ENCODE measurements at regions not wholly inside any gene's neighbourhood (a gene's known extent, or its start where the extent isn't known, plus 50 kb on each side); places are given as distances from the start of the nearest gene placed in this dataset.

GRCh38 chr15:91496754-91497691 is 356.5 kb upstream of the SLCO3A1 start:
- no peaks in the 10 kb centered on the region for H3K27me3 ChIP-seq (ENCODE audit: control insufficient read depth in 2 of 2, insufficient read depth in 1 of 2, low read length in 1 of 2)
- no peaks in the 10 kb centered on the region for H3K36me3 ChIP-seq (ENCODE audit: control insufficient read depth in 2 of 2, insufficient read depth in 2 of 2, low read length in 1 of 2)
- H3K4me3 ChIP-seq (ENCODE audit: low read length in 2 of 2), result no peak overlapping the region
- WGBS, result 95% methylated on average over 4 of the region's 4 CpGs
- no peaks in the 10 kb centered on the region for H3K4me1 ChIP-seq (ENCODE audit: control insufficient read depth in 2 of 2, insufficient read depth in 2 of 2, low read length in 2 of 2)
- no peak for DNase-seq (ENCODE audit: low read depth in 6 of 9, low spot score in 9 of 9)
- no peaks in the 10 kb centered on the region for H3K9me3 ChIP-seq (ENCODE audit: control insufficient read depth in 2 of 2, insufficient read depth in 1 of 2, low read length in 1 of 2)
- no peak overlapping the region for H3K27ac ChIP-seq (ENCODE audit: low read depth in 1 of 2, low read length in 1 of 2)

- H3K4me3 ChIP-seq (ENCODE audit: low read length in 2 of 2), result no peak overlapping the region
- DNase-seq (ENCODE audit: low read depth in 6 of 9, low spot score in 9 of 9), result no peak
- H3K27ac ChIP-seq (ENCODE audit: low read depth in 1 of 2, low read length in 1 of 2), result no peak overlapping the region
- H3K27me3 ChIP-seq (ENCODE audit: control insufficient read depth in 2 of 2, insufficient read depth in 1 of 2, low read length in 1 of 2), result no peaks in the 10 kb centered on the region
- H3K4me1 ChIP-seq (ENCODE audit: control insufficient read depth in 2 of 2, insufficient read depth in 2 of 2, low read length in 2 of 2), result no peaks in the 10 kb centered on the region
- H3K9me3 ChIP-seq (ENCODE audit: control insufficient read depth in 2 of 2, insufficient read depth in 1 of 2, low read length in 1 of 2), result no peaks in the 10 kb centered on the region
- 94% methylated on average over 4 of the region's 4 CpGs for WGBS
- H3K36me3 ChIP-seq (ENCODE audit: control insufficient read depth in 2 of 2, insufficient read depth in 2 of 2, low read length in 1 of 2), result no peaks in the 10 kb centered on the region
Measured at GRCh38 chr15:91498046-91498748, 355.3 kb upstream of the SLCO3A1 start.

- Histone ChIP-seq H3K27me3 (ENCODE audit: control insufficient read depth in 2 of 2, insufficient read depth in 1 of 2, low read length in 1 of 2) (no peaks in the 10 kb centered on the region), H3K4me3 (ENCODE audit: low read length in 2 of 2) (no peak overlapping the region), H3K36me3 (ENCODE audit: control insufficient read depth in 2 of 2, insufficient read depth in 2 of 2, low read length in 1 of 2) (no peaks in the 10 kb centered on the region), H3K9me3 (ENCODE audit: control insufficient read depth in 2 of 2, insufficient read depth in 1 of 2, low read length in 1 of 2) (no peaks in the 10 kb centered on the region), H3K4me1 (ENCODE audit: control insufficient read depth in 2 of 2, insufficient read depth in 2 of 2, low read length in 2 of 2) (no peaks in the 10 kb centered on the region), H3K27ac (ENCODE audit: low read depth in 1 of 2, low read length in 1 of 2) (no peak overlapping the region)
- 98% methylated on average over 1 of the region's 1 CpG for WGBS
- no peak for DNase-seq (ENCODE audit: low read depth in 6 of 9, low spot score in 9 of 9)
Measured at GRCh38 chr15:91498749-91499062, 354.8 kb upstream of the SLCO3A1 start.

DNA sequence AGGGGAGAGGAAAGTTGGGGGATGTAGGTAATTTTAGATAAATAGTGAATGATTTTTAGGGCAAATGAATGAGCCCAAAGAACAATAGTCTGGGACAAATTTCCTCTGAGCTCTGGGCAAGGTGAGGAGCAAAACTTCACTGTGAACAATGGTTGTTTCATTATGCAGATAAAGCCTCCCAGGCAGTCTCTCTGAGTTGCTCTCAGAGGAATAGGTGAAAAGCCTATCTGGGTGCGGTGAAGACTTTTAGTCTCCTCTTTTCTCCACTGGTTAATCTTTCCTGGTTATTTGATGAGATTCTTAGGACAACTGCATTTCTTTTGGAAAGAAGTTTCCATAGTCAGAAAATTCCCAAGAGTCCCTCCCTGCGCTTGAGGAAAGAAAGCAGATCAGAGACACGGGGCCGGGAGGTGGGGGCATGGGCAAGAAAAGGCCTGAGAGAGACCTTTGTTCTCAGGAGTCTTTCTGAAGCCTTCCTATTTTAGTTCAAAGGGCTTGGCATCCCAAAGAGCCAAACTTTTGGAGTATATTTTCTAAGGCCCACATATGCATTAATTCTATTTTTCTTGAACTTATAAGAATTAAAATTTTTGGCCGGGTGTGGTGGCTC is 353.6 kb upstream of the SLCO3A1 start:
- no peaks in the 10 kb centered on the region for H3K27me3 ChIP-seq (ENCODE audit: control insufficient read depth in 2 of 2, insufficient read depth in 1 of 2, low read length in 1 of 2)
- no peak overlapping the region for H3K4me3 ChIP-seq (ENCODE audit: low read length in 2 of 2)
- H3K27ac ChIP-seq (ENCODE audit: low read depth in 1 of 2, low read length in 1 of 2), result no peak overlapping the region
- no peaks in the 10 kb centered on the region for H3K4me1 ChIP-seq (ENCODE audit: control insufficient read depth in 2 of 2, insufficient read depth in 2 of 2, low read length in 2 of 2)
- H3K36me3 ChIP-seq (ENCODE audit: control insufficient read depth in 2 of 2, insufficient read depth in 2 of 2, low read length in 1 of 2), result no peaks in the 10 kb centered on the region
- 98% methylated on average over 5 of the region's 5 CpGs for WGBS
- DNase-seq (ENCODE audit: low read depth in 6 of 9, low spot score in 9 of 9), result no peak
- no peaks in the 10 kb centered on the region for H3K9me3 ChIP-seq (ENCODE audit: control insufficient read depth in 2 of 2, insufficient read depth in 1 of 2, low read length in 1 of 2)

- DNase-seq (ENCODE audit: low read depth in 6 of 9, low spot score in 9 of 9), result no peak
- no peaks in the 10 kb centered on the region for H3K36me3 ChIP-seq (ENCODE audit: control insufficient read depth in 2 of 2, insufficient read depth in 2 of 2, low read length in 1 of 2)
- H3K27ac ChIP-seq (ENCODE audit: low read depth in 1 of 2, low read length in 1 of 2), result no peak overlapping the region
- 96% methylated on average over 3 of the region's 3 CpGs for WGBS
- no peaks in the 10 kb centered on the region for H3K27me3 ChIP-seq (ENCODE audit: control insufficient read depth in 2 of 2, insufficient read depth in 1 of 2, low read length in 1 of 2)
- H3K4me3 ChIP-seq (ENCODE audit: low read length in 2 of 2), result no peak overlapping the region
- no peaks in the 10 kb centered on the region for H3K9me3 ChIP-seq (ENCODE audit: control insufficient read depth in 2 of 2, insufficient read depth in 1 of 2, low read length in 1 of 2)
- no peaks in the 10 kb centered on the region for H3K4me1 ChIP-seq (ENCODE audit: control insufficient read depth in 2 of 2, insufficient read depth in 2 of 2, low read length in 2 of 2)
Measured at GRCh38 chr15:91508633-91509032, 344.9 kb upstream of the SLCO3A1 start.

DNA sequence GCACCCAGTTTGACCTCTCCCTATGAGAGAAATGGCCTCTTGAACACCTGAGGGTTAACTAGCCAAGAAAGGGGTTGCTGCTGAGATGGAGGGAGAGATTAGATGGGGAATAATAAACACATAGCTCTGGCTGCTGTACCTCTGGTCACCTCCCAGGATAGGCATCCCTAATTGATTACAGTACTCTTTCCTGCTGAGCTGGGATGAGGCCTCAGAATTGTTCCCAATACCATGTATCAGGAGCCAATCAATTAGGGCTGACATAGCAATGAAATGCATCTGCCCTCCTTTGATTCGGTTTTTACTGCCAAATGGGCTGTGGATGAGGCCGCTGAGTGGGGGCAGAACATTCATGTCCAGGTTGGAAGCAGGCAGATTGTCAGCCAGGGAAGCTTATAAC is 339.4 kb upstream of the SLCO3A1 start:
- Histone ChIP-seq H3K27me3 (ENCODE audit: control insufficient read depth in 2 of 2, insufficient read depth in 1 of 2, low read length in 1 of 2) (no peaks in the 10 kb centered on the region), H3K4me3 (ENCODE audit: low read length in 2 of 2) (no peak overlapping the region), H3K4me1 (ENCODE audit: control insufficient read depth in 2 of 2, insufficient read depth in 2 of 2, low read length in 2 of 2) (no peaks in the 10 kb centered on the region), H3K27ac (ENCODE audit: low read depth in 1 of 2, low read length in 1 of 2) (no peak overlapping the region), H3K36me3 (ENCODE audit: control insufficient read depth in 2 of 2, insufficient read depth in 2 of 2, low read length in 1 of 2) (no peaks in the 10 kb centered on the region), H3K9me3 (ENCODE audit: control insufficient read depth in 2 of 2, insufficient read depth in 1 of 2, low read length in 1 of 2) (no peaks in the 10 kb centered on the region)
- DNase-seq (ENCODE audit: low read depth in 6 of 9, low spot score in 9 of 9), result no peak
- WGBS, result 98% methylated on average over 2 of the region's 2 CpGs

- H3K36me3 ChIP-seq (ENCODE audit: control insufficient read depth in 2 of 2, insufficient read depth in 2 of 2, low read length in 1 of 2), result no peaks in the 10 kb centered on the region
- no peak overlapping the region for H3K4me3 ChIP-seq (ENCODE audit: low read length in 2 of 2)
- WGBS, result 84% methylated on average over 5 of the region's 5 CpGs
- H3K27ac ChIP-seq (ENCODE audit: low read depth in 1 of 2, low read length in 1 of 2), result no peak overlapping the region
- no peaks in the 10 kb centered on the region for H3K27me3 ChIP-seq (ENCODE audit: control insufficient read depth in 2 of 2, insufficient read depth in 1 of 2, low read length in 1 of 2)
- DNase-seq (ENCODE audit: low read depth in 6 of 9, low spot score in 9 of 9), result no peak
- H3K9me3 ChIP-seq (ENCODE audit: control insufficient read depth in 2 of 2, insufficient read depth in 1 of 2, low read length in 1 of 2), result no peaks in the 10 kb centered on the region
- H3K4me1 ChIP-seq (ENCODE audit: control insufficient read depth in 2 of 2, insufficient read depth in 2 of 2, low read length in 2 of 2), result no peaks in the 10 kb centered on the region
Measured at GRCh38 chr15:91515188-91515754, 338.2 kb upstream of the SLCO3A1 start.

- no peaks in the 10 kb centered on the region for H3K27me3 ChIP-seq (ENCODE audit: control insufficient read depth in 2 of 2, insufficient read depth in 1 of 2, low read length in 1 of 2)
- no peaks in the 10 kb centered on the region for H3K36me3 ChIP-seq (ENCODE audit: control insufficient read depth in 2 of 2, insufficient read depth in 2 of 2, low read length in 1 of 2)
- H3K4me1 ChIP-seq (ENCODE audit: control insufficient read depth in 2 of 2, insufficient read depth in 2 of 2, low read length in 2 of 2), result no peaks in the 10 kb centered on the region
- H3K27ac ChIP-seq (ENCODE audit: low read depth in 1 of 2, low read length in 1 of 2), result no peak overlapping the region
- no peak for DNase-seq (ENCODE audit: low read depth in 6 of 9, low spot score in 9 of 9)
- H3K9me3 ChIP-seq (ENCODE audit: control insufficient read depth in 2 of 2, insufficient read depth in 1 of 2, low read length in 1 of 2), result no peaks in the 10 kb centered on the region
- H3K4me3 ChIP-seq (ENCODE audit: low read length in 2 of 2), result no peak overlapping the region
- 98% methylated on average over 2 of the region's 2 CpGs for WGBS
Measured at GRCh38 chr15:91516866-91517265, 336.6 kb upstream of the SLCO3A1 start.
